Loucy (cell line): ENCODE measurements at regions not wholly inside any gene's neighbourhood (a gene's known extent, or its start where the extent isn't known, plus 50 kb on each side); places are given as distances from the start of the nearest gene placed in this dataset.

Experiments
- H2AFZ ChIP-seq: fragments of 200-600 bp; sonication (generic); 2 replicates; pipeline ENCODE4 v1.6.0; 2016; ENCODE audit warnings: antibody characterized with exemption, mild to moderate bottlenecking, low read length, moderate library complexity
- H3F3A ChIP-seq: fragments of 200-600 bp; 2 replicates; pipeline ENCODE4 v1.6.0; 2016; ENCODE audit warnings: antibody characterized with exemption, low read depth, mild to moderate bottlenecking
- H3K27me3 ChIP-seq: fragments of 200-600 bp; sonication (generic); 2 replicates; pipeline ENCODE4 v1.6.1; 2014; ENCODE audit warnings: low read length, mild to moderate bottlenecking; ENCODE audit not compliant: insufficient read depth, poor library complexity, severe bottlenecking
- H3K36me3 ChIP-seq: fragments of 200-600 bp; sonication (generic); 2 replicates; pipeline ENCODE4 v1.6.1; 2016; ENCODE audit warnings: low read length; ENCODE audit not compliant: insufficient read depth
- H3K4me1 ChIP-seq: fragments of 200-600 bp; sonication (generic); 2 replicates; pipeline ENCODE4 v1.5.1; 2014; ENCODE audit warnings: low read length, mild to moderate bottlenecking; ENCODE audit not compliant: insufficient read depth, poor library complexity, severe bottlenecking
- H3K4me2 ChIP-seq: fragments of 200-600 bp; sonication (generic); 2 replicates; pipeline ENCODE4 v1.6.0; 2014; ENCODE audit warnings: antibody characterized with exemption, low read length, low read depth, mild to moderate bottlenecking; ENCODE audit not compliant: poor library complexity, severe bottlenecking
- H3K4me3 ChIP-seq: fragments of 200-600 bp; sonication (generic); 2 replicates; pipeline ENCODE4 v1.5.1; 2014; ENCODE audit warnings: low read length, mild to moderate bottlenecking, mixed read lengths; ENCODE audit not compliant: poor library complexity, severe bottlenecking
- H3K79me2 ChIP-seq: fragments of 200-600 bp; sonication (generic); 2 replicates; pipeline ENCODE4 v1.6.1; 2014; ENCODE audit warnings: low read length; ENCODE audit not compliant: insufficient read depth
- H3K9ac ChIP-seq: fragments of 200-600 bp; sonication (generic); 2 replicates; pipeline ENCODE4 v1.6.0; 2014; ENCODE audit warnings: mild to moderate bottlenecking, low read depth, low read length, moderate library complexity; ENCODE audit not compliant: poor library complexity, severe bottlenecking
- H3K9me2 ChIP-seq: fragments of 200-600 bp; sonication (generic); replicated peaks from 2 replicates; pipeline ENCODE4 v1.6.1; 2016; ENCODE audit warnings: low read depth, low read length, mixed read lengths
- H3K9me3 ChIP-seq: fragments of 200-600 bp; sonication (generic); 2 replicates; pipeline ENCODE4 v1.6.1; 2014; ENCODE audit warnings: mild to moderate bottlenecking, antibody characterized with exemption, low read length, low read depth; ENCODE audit not compliant: insufficient read depth
- H4K20me1 ChIP-seq: fragments of 200-600 bp; sonication (generic); 2 replicates; pipeline ENCODE4 v1.6.0; 2014; ENCODE audit warnings: antibody characterized with exemption, low read length, mild to moderate bottlenecking; ENCODE audit not compliant: insufficient read depth, poor library complexity, severe bottlenecking
- EZH2phosphoT487 ChIP-seq: fragments of 200-600 bp; IDR thresholded peaks from 2 replicates; pipeline ENCODE4 v1.6.1; 2018; ENCODE audit warnings: antibody characterized with exemption, mild to moderate bottlenecking, moderate library complexity, borderline replicate concordance
- TF ChIP-seq, protein P1 (sequence below): fragments of 200-600 bp; sonication (generic); conservative IDR thresholded peaks from 2 replicates; pipeline ENCODE4 v1.5.1; 2014; ENCODE audit warnings: mild to moderate bottlenecking, antibody characterized with exemption, low read length

DNA sequence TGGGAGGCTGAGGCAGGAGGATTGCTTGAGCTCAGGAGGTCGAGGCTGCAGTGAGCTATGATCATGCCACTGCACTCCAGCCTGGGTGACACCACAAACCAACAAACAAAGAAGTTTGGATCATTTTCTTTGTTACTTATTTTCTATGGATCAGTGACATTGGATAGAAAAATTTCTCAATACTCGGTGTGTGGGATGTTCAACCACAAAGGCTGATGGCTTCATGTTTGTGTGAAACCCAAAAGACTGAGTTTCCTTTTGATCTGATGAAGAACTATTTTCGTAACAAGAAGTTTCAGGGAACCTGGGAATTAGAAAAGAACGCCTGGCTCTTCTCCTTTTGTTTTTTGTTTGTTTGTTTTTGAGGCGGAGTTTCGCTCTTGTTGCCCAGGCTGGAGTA lies 104.0 kb downstream of the HOXA1 start:
- no peaks in the 10 kb centered on the region for H3K79me2 ChIP-seq
- no peak overlapping the region for H3K4me3 ChIP-seq
- no peak overlapping the region for H3K4me2 ChIP-seq
- no peak overlapping the region for H3K9ac ChIP-seq
- H4K20me1 ChIP-seq: no peaks in the 10 kb centered on the region
- TF ChIP-seq EZH2phosphoT487: no peak
- TF ChIP-seq, protein P1, sequence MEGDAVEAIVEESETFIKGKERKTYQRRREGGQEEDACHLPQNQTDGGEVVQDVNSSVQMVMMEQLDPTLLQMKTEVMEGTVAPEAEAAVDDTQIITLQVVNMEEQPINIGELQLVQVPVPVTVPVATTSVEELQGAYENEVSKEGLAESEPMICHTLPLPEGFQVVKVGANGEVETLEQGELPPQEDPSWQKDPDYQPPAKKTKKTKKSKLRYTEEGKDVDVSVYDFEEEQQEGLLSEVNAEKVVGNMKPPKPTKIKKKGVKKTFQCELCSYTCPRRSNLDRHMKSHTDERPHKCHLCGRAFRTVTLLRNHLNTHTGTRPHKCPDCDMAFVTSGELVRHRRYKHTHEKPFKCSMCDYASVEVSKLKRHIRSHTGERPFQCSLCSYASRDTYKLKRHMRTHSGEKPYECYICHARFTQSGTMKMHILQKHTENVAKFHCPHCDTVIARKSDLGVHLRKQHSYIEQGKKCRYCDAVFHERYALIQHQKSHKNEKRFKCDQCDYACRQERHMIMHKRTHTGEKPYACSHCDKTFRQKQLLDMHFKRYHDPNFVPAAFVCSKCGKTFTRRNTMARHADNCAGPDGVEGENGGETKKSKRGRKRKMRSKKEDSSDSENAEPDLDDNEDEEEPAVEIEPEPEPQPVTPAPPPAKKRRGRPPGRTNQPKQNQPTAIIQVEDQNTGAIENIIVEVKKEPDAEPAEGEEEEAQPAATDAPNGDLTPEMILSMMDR: no peak
- no peaks in the 10 kb centered on the region for H3K36me3 ChIP-seq
- no peaks in the 10 kb centered on the region for H3K4me1 ChIP-seq
- no peaks in the 10 kb centered on the region for H3F3A ChIP-seq
- H3K9me2 ChIP-seq: no peaks in the 10 kb centered on the region
- no peak overlapping the region for H2AFZ ChIP-seq
- H3K9me3 ChIP-seq: no peaks in the 10 kb centered on the region
- no peaks in the 10 kb centered on the region for H3K27me3 ChIP-seq

DNA sequence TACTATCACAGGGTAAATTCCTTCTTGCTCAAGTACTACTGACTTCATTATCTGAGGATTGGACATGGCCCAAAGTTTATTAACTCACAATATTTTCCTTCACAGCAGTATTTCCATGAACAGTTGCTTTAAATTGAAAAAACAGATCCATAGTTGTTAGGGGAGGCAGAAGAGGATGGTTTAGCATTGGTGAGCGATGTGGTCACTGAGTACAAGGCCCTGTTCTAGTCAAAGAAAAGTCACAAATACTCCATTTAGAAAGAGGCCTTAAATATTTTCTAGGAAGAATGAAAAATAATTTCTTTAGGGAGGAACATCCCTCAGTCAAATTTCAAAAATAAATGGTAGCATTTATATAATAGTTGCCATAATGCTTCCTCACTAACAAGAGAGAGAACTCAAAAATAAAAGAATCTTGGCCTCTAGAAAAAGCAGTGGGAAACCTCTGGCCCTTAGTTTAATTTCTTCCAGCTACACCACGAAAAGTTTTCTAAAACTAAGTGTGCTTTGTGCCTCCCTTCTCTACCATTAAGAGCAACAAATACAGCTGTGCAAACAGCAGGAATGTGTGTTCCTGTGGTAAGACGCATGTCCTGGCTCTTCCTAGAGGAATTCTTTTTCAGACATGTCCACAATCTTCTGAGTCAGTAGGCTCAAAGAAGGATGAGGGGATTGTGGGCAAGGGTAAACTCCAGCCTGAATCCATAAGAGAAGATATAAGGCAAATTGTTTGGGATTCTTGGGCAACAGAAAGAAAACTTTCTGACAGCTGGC lies 105.7 kb downstream of the HOXA1 start:
- Histone ChIP-seq H3K4me3 (no peak overlapping the region), H3K9ac (no peak overlapping the region), H3K4me1 (no peaks in the 10 kb centered on the region), H3F3A (no peaks in the 10 kb centered on the region), H3K4me2 (no peak overlapping the region), H2AFZ (no peak overlapping the region), H3K27me3 (no peaks in the 10 kb centered on the region), H4K20me1 (no peaks in the 10 kb centered on the region), H3K9me2 (no peaks in the 10 kb centered on the region), H3K79me2 (no peaks in the 10 kb centered on the region), H3K36me3 (no peaks in the 10 kb centered on the region), H3K9me3 (no peaks in the 10 kb centered on the region)
- no peak for TF ChIP-seq EZH2phosphoT487
- TF ChIP-seq, protein P1: no peak

DNA sequence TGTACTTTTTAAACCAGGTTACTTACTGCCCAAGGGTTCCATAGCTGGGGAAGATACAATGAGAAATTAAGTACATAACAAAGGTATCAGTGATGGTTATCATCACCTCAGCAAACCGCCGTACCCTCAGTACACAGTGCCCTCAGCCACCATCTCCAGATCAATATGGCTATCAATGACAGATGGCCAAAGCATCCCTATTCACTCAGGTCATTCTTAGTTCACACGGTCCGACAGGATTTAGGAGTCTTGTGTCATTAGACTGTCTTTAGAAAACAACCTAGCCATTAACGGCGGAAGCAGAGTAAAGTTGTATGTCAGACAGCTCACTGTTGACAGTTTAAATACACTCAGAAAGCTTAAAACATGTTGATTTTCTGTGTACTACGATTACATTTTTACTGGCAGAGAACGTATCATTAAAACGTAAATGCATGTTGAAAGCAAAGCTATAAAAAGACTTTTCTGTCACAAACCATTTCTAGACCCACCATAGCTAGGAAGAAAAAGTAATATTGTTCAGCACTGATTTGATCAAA lies 106.9 kb downstream of the HOXA1 start:
- H3K9me3 ChIP-seq: no peaks in the 10 kb centered on the region
- no peaks in the 10 kb centered on the region for H3F3A ChIP-seq
- no peak for TF ChIP-seq EZH2phosphoT487
- TF ChIP-seq, protein P1: no peak
- no peak overlapping the region for H3K4me2 ChIP-seq
- H3K9ac ChIP-seq: no peak overlapping the region
- H3K27me3 ChIP-seq: no peaks in the 10 kb centered on the region
- H3K9me2 ChIP-seq: no peaks in the 10 kb centered on the region
- no peaks in the 10 kb centered on the region for H3K79me2 ChIP-seq
- no peak overlapping the region for H3K4me3 ChIP-seq
- H3K4me1 ChIP-seq: no peaks in the 10 kb centered on the region
- no peak overlapping the region for H2AFZ ChIP-seq
- H4K20me1 ChIP-seq: no peaks in the 10 kb centered on the region
- no peaks in the 10 kb centered on the region for H3K36me3 ChIP-seq
